WTC11 (cell line): ENCODE measurements at regions not wholly inside any gene's neighbourhood (a gene's known extent, or its start where the extent isn't known, plus 50 kb on each side); places are given as distances from the start of the nearest gene placed in this dataset.

Experiments used
- ATAC-seq: fragments of 200-7000 bp; cut with Tn5 transposase; 2 replicates; pipeline ENCODE4 v1.10.0; 2021; ENCODE audit warnings: mild to moderate bottlenecking, moderate library complexity
- CTCF ChIA-PET: fragments of 300-600 bp; sonication (Branson Sonifier 250); formaldehyde crosslinking; loops from one replicate; lab custom pipeline; 2021; ENCODE audit warnings: antibody characterized with exemption; lab: Charles Lee
- POLR2A ChIA-PET: fragments of 350-600 bp; sonication (Branson Sonifier 250); formaldehyde crosslinking; loops from one replicate; lab custom pipeline; 2021; ENCODE audit warnings: antibody characterized with exemption; lab: Charles Lee
- DNase-seq: peaks from one replicate; pipeline ENCODE4 v3.0.0; 2021; ENCODE audit warnings: low spot score
- H3K27ac Mint-ChIP-seq: 2 replicates; pipeline ENCODE4 v1.8.0; 2021; ENCODE audit warnings: mixed read lengths
- H3K27me3 Mint-ChIP-seq: 2 replicates; pipeline ENCODE4 v1.8.0; 2021; ENCODE audit warnings: low read depth, mild to moderate bottlenecking, moderate library complexity, mixed read lengths
- H3K36me3 Mint-ChIP-seq: 2 replicates; pipeline ENCODE4 v1.8.0; 2021; ENCODE audit warnings: mixed read lengths
- H3K4me1 Mint-ChIP-seq: 2 replicates; pipeline ENCODE4 v1.8.0; 2022; ENCODE audit warnings: mixed read lengths
- H3K4me3 Mint-ChIP-seq: 2 replicates; pipeline ENCODE4 v1.8.0; 2021; ENCODE audit warnings: mild to moderate bottlenecking, moderate library complexity, mixed read lengths
- H3K9me3 Mint-ChIP-seq: 2 replicates; pipeline ENCODE4 v1.8.0; 2021; ENCODE audit warnings: mixed read lengths
- AFF4 ChIP-seq: sonication (generic); formaldehyde crosslinking; IDR thresholded peaks from 2 replicates; pipeline ENCODE4 v1.8.1; 2023; ENCODE audit warnings: mild to moderate bottlenecking, missing genetic modification reagents, borderline replicate concordance
- CREB1 ChIP-seq: sonication (generic); formaldehyde crosslinking; IDR thresholded peaks from 2 replicates; pipeline ENCODE4 v1.8.0; 2023; ENCODE audit warnings: mild to moderate bottlenecking, missing genetic modification reagents
- ELF4 ChIP-seq: sonication (generic); formaldehyde crosslinking; IDR thresholded peaks from 2 replicates; pipeline ENCODE4 v1.8.1; 2022; ENCODE audit warnings: low read depth, mild to moderate bottlenecking, moderate library complexity, missing genetic modification reagents
- ETV6 ChIP-seq: sonication (generic); formaldehyde crosslinking; IDR thresholded peaks from 2 replicates; pipeline ENCODE4 v1.8.1; 2022; ENCODE audit warnings: mild to moderate bottlenecking, missing genetic modification reagents
- HMGA2 ChIP-seq: fragments of 250-450 bp; sonication (Bioruptor Pico); IDR thresholded peaks from 2 replicates; pipeline ENCODE4 v1.4.0; 2021; ENCODE audit warnings: mild to moderate bottlenecking, moderate library complexity
- IRF2 ChIP-seq: sonication (generic); formaldehyde crosslinking; IDR thresholded peaks from 2 replicates; pipeline ENCODE4 v1.8.0; 2022; ENCODE audit warnings: low read depth, missing genetic modification reagents, borderline replicate concordance
- JAZF1 ChIP-seq: fragments of 250-450 bp; sonication (Bioruptor Pico); IDR thresholded peaks from 2 replicates; pipeline ENCODE4 v1.9.0; 2021; ENCODE audit warnings: moderate library complexity, mild to moderate bottlenecking, inconsistent platforms
- JUN ChIP-seq: sonication (generic); formaldehyde crosslinking; IDR thresholded peaks from 2 replicates; pipeline ENCODE4 v1.8.0; 2023; ENCODE audit warnings: mild to moderate bottlenecking, missing genetic modification reagents
- MYBL2 ChIP-seq: sonication (generic); formaldehyde crosslinking; IDR thresholded peaks from 2 replicates; pipeline ENCODE4 v1.8.1; 2023; ENCODE audit warnings: mild to moderate bottlenecking, moderate library complexity, missing genetic modification reagents
- NFYB ChIP-seq: sonication (generic); formaldehyde crosslinking; conservative IDR thresholded peaks from 2 replicates; pipeline ENCODE4 v1.8.0; 2022; ENCODE audit warnings: low read depth, missing genetic modification reagents
- NR3C1 ChIP-seq: sonication (generic); formaldehyde crosslinking; conservative IDR thresholded peaks from 2 replicates; pipeline ENCODE4 v1.8.1; 2023; ENCODE audit warnings: low read depth, mild to moderate bottlenecking, missing genetic modification reagents
- OVOL2 ChIP-seq: fragments of 250-450 bp; sonication (Bioruptor Pico); IDR thresholded peaks from 2 replicates; pipeline ENCODE4 v1.9.0; 2021; ENCODE audit warnings: mild to moderate bottlenecking, borderline replicate concordance
- PRRX2 ChIP-seq: fragments of 250-450 bp; sonication (Bioruptor Pico); IDR thresholded peaks from 2 replicates; pipeline ENCODE4 v1.8.0; 2021; ENCODE audit warnings: mild to moderate bottlenecking
- SMAD4 ChIP-seq: sonication (generic); formaldehyde crosslinking; IDR thresholded peaks from 2 replicates; pipeline ENCODE4 v1.8.0; 2022; ENCODE audit warnings: mild to moderate bottlenecking, missing genetic modification reagents
- SOX15 ChIP-seq: fragments of 250-450 bp; sonication (Bioruptor Pico); IDR thresholded peaks from 2 replicates; pipeline ENCODE4 v1.9.0; 2021; ENCODE audit warnings: mild to moderate bottlenecking
- TCF7 ChIP-seq: sonication (generic); formaldehyde crosslinking; IDR thresholded peaks from 2 replicates; pipeline ENCODE4 v1.8.0; 2022; ENCODE audit warnings: mild to moderate bottlenecking, low read depth, missing genetic modification reagents, moderate library complexity
- TEAD1 ChIP-seq: sonication (generic); formaldehyde crosslinking; IDR thresholded peaks from 2 replicates; pipeline ENCODE4 v1.8.0; 2022; ENCODE audit warnings: mild to moderate bottlenecking, missing genetic modification reagents
- TP53 ChIP-seq: sonication (generic); formaldehyde crosslinking; IDR thresholded peaks from 2 replicates; pipeline ENCODE4 v1.8.1; 2023; ENCODE audit warnings: mild to moderate bottlenecking, missing genetic modification reagents
- USF2 ChIP-seq: sonication (generic); formaldehyde crosslinking; IDR thresholded peaks from 2 replicates; pipeline ENCODE4 v1.8.1; 2023; ENCODE audit warnings: mild to moderate bottlenecking, missing genetic modification reagents, moderate library complexity
- ZNF121 ChIP-seq: sonication (generic); formaldehyde crosslinking; IDR thresholded peaks from 2 replicates; pipeline ENCODE4 v1.8.0; 2023; ENCODE audit warnings: missing genetic modification reagents
- TF ChIP-seq, protein P1 (sequence below): sonication (generic); formaldehyde crosslinking; IDR thresholded peaks from 2 replicates; pipeline ENCODE4 v1.8.0; 2022; ENCODE audit warnings: mild to moderate bottlenecking, missing genetic modification reagents
- TF ChIP-seq, protein P2 (sequence below): sonication (generic); formaldehyde crosslinking; IDR thresholded peaks from 2 replicates; pipeline ENCODE4 v1.8.1; 2023; ENCODE audit warnings: mild to moderate bottlenecking, missing genetic modification reagents
- TF ChIP-seq, protein P3 (sequence below): sonication (generic); formaldehyde crosslinking; conservative IDR thresholded peaks from 2 replicates; pipeline ENCODE4 v1.8.1; 2023; ENCODE audit warnings: mild to moderate bottlenecking, low read depth, missing genetic modification reagents, moderate library complexity

- TF ChIP-seq OVOL2 (no peak), PRRX2 (CRISPR knock-in tag) (no peak), SMAD4 (CRISPR knock-in tag) (no peak), ETV6 (CRISPR knock-in tag) (no peak), NR3C1 (CRISPR knock-in tag) (no peak), CREB1 (CRISPR knock-in tag) (no peak), MYBL2 (no peak)
Measured at GRCh38 chr18:39329496-39330275, 1764.1 kb upstream of the CELF4 start (continued).

GRCh38 chr18:39326772-39327171 is 1761.2 kb upstream of the CELF4 start:
- H3K9me3 Mint-ChIP-seq: peaks cover 6% of the 10 kb centered on the region; the same call in 1 of the 2 replicates
- POLR2A ChIA-PET: no interaction called here
- H3K27ac Mint-ChIP-seq: no peak overlapping the region
- TF ChIP-seq, protein P1, sequence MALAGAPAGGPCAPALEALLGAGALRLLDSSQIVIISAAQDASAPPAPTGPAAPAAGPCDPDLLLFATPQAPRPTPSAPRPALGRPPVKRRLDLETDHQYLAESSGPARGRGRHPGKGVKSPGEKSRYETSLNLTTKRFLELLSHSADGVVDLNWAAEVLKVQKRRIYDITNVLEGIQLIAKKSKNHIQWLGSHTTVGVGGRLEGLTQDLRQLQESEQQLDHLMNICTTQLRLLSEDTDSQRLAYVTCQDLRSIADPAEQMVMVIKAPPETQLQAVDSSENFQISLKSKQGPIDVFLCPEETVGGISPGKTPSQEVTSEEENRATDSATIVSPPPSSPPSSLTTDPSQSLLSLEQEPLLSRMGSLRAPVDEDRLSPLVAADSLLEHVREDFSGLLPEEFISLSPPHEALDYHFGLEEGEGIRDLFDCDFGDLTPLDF (CRISPR knock-in tag): no peak
- TF ChIP-seq, protein P2, sequence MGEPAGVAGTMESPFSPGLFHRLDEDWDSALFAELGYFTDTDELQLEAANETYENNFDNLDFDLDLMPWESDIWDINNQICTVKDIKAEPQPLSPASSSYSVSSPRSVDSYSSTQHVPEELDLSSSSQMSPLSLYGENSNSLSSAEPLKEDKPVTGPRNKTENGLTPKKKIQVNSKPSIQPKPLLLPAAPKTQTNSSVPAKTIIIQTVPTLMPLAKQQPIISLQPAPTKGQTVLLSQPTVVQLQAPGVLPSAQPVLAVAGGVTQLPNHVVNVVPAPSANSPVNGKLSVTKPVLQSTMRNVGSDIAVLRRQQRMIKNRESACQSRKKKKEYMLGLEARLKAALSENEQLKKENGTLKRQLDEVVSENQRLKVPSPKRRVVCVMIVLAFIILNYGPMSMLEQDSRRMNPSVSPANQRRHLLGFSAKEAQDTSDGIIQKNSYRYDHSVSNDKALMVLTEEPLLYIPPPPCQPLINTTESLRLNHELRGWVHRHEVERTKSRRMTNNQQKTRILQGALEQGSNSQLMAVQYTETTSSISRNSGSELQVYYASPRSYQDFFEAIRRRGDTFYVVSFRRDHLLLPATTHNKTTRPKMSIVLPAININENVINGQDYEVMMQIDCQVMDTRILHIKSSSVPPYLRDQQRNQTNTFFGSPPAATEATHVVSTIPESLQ (CRISPR knock-in tag): no peak
- no peak for TF ChIP-seq JUN
- TF ChIP-seq USF2 (CRISPR knock-in tag): no peak
- TF ChIP-seq HMGA2: no peak
- TF ChIP-seq, protein P3, sequence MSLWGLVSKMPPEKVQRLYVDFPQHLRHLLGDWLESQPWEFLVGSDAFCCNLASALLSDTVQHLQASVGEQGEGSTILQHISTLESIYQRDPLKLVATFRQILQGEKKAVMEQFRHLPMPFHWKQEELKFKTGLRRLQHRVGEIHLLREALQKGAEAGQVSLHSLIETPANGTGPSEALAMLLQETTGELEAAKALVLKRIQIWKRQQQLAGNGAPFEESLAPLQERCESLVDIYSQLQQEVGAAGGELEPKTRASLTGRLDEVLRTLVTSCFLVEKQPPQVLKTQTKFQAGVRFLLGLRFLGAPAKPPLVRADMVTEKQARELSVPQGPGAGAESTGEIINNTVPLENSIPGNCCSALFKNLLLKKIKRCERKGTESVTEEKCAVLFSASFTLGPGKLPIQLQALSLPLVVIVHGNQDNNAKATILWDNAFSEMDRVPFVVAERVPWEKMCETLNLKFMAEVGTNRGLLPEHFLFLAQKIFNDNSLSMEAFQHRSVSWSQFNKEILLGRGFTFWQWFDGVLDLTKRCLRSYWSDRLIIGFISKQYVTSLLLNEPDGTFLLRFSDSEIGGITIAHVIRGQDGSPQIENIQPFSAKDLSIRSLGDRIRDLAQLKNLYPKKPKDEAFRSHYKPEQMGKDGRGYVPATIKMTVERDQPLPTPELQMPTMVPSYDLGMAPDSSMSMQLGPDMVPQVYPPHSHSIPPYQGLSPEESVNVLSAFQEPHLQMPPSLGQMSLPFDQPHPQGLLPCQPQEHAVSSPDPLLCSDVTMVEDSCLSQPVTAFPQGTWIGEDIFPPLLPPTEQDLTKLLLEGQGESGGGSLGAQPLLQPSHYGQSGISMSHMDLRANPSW (CRISPR knock-in tag): no peak
- no peak for TF ChIP-seq ZNF121 (CRISPR knock-in tag)
- no peak for TF ChIP-seq AFF4 (CRISPR knock-in tag)
- no peak for TF ChIP-seq TCF7 (CRISPR knock-in tag)
- no peak for TF ChIP-seq ELF4 (CRISPR knock-in tag)
- no peak for TF ChIP-seq NFYB (CRISPR knock-in tag)
- no peak for TF ChIP-seq JAZF1 (CRISPR knock-in tag)
- TF ChIP-seq TP53 (CRISPR knock-in tag): no peak
- TF ChIP-seq TEAD1 (CRISPR knock-in tag): no peak
- no peak for TF ChIP-seq IRF2 (CRISPR knock-in tag)
- no peak for TF ChIP-seq SOX15
- no peaks in the 10 kb centered on the region for H3K36me3 Mint-ChIP-seq
- no peak for ATAC-seq
- no peaks in the 10 kb centered on the region for H3K4me1 Mint-ChIP-seq
- H3K4me3 Mint-ChIP-seq: no peak overlapping the region
- CTCF ChIA-PET: no interaction called here
- H3K27me3 Mint-ChIP-seq: no peaks in the 10 kb centered on the region
- DNase-seq: no peak
